ENCODE measurements at regions not wholly inside any gene's neighbourhood (a gene's known extent, or its start where the extent isn't known, plus 50 kb on each side); places are given as distances from the start of the nearest gene placed in this dataset.

DNA sequence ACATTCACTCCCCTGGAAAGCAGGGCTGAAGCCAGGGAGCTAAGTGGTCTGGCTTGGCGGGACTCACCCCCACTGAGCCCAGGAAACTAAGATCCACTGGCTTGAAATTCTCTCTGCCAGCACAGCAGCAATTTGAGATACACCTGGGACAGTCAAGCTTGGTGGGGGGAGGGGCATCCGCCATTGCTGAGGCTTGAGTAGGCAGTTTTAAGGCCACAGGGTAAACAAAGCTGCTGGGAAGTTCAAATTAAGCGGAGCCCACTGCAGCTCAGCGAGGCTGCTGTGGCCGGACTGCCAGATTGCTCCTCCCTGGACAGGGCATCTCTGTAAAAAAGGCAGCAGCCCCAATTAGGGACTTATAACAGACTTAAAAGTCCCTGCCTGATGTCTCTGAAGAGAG is 108.2 kb upstream of the FAM13C start:
- TF ChIP-seq, protein P1, sequence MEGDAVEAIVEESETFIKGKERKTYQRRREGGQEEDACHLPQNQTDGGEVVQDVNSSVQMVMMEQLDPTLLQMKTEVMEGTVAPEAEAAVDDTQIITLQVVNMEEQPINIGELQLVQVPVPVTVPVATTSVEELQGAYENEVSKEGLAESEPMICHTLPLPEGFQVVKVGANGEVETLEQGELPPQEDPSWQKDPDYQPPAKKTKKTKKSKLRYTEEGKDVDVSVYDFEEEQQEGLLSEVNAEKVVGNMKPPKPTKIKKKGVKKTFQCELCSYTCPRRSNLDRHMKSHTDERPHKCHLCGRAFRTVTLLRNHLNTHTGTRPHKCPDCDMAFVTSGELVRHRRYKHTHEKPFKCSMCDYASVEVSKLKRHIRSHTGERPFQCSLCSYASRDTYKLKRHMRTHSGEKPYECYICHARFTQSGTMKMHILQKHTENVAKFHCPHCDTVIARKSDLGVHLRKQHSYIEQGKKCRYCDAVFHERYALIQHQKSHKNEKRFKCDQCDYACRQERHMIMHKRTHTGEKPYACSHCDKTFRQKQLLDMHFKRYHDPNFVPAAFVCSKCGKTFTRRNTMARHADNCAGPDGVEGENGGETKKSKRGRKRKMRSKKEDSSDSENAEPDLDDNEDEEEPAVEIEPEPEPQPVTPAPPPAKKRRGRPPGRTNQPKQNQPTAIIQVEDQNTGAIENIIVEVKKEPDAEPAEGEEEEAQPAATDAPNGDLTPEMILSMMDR (IDR thresholded peaks at IDR 0.05; ENCODE audit: insufficient read depth, low read depth, low read length) = no peak
- H3K4me3 ChIP-seq (ENCODE audit: low read depth, low read length) = no peak overlapping the region
- no peak for DNase-seq (ENCODE audit: low read depth)

DNA sequence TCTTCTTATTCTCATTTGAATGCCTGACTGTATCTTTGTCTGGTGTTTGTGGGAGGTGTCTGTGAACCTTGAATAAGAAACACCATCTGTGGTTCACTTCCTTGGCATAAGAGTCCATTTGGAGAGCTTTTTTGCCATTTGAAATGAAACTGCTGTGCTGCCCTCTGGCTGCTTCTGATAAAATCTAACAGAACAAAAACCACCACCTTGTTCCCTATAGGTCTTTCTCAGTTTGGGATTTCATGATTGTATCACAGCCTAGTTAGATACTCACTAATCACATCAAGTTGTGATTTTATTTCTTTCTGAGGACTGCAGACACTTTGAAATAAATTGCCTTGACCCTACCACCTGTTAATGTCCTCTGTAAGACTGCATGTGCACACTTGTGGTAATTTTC is 102.7 kb upstream of the FAM13C start:
- DNase-seq (ENCODE audit: low read depth) = peak; percentile 12
- TF ChIP-seq, protein P1 (IDR thresholded peaks at IDR 0.05; ENCODE audit: insufficient read depth, low read depth, low read length) = peak; percentile 18
- no peak overlapping the region for H3K4me3 ChIP-seq (ENCODE audit: low read depth, low read length)

- DNase-seq (ENCODE audit: low read depth) = no peak
- TF ChIP-seq, protein P1 (IDR thresholded peaks at IDR 0.05; ENCODE audit: insufficient read depth, low read depth, low read length) = no peak
- H3K4me3 ChIP-seq (ENCODE audit: low read depth, low read length) = no peak overlapping the region
These were observed 102.1 kb upstream of the FAM13C start for GRCh38 chr10:59464483-59464882.

DNA sequence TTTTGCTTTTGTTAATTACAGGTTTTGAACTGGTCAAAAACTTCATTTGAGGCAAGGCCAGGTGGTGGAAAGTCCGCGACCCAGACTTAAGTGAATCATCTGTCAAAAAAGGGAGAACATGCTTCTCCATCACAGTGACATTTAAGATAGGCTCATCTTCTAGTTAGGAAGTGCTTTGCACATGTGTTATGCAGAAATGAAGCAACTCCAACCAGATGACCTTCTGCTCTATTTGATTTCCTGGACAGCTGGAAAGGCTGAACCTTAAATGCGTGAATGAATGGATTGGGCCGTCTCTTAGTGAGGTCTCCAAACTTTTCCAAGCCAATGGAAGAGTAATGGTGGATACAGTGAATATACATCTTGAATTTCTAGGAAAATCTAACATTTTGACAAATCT is 101.6 kb upstream of the FAM13C start:
- DNase-seq (ENCODE audit: low read depth) = no peak
- H3K4me3 ChIP-seq (ENCODE audit: low read depth, low read length) = no peak overlapping the region
- TF ChIP-seq, protein P1 (IDR thresholded peaks at IDR 0.05; ENCODE audit: insufficient read depth, low read depth, low read length) = no peak

DNA sequence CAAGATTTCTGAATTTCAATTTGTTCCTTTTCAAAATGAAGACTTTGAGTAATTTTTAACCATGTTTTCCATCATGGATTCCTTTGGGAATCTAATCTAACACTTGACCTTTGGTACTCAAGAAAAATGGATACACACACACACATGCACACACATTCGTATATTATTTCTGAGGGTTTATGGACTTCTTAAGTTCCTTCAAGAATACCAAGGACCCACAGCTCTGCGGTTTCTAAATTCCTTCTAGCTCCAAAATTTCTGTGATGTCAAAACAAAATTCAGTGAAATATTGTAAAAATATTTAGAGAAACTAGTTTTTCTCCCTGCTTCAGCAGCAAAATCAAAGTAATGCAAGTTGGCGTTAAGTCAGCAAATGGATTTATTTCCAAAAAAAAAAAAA is 98.3 kb upstream of the FAM13C start:
- H3K4me3 ChIP-seq (ENCODE audit: low read depth, low read length) = no peak overlapping the region
- TF ChIP-seq, protein P1 (IDR thresholded peaks at IDR 0.05; ENCODE audit: insufficient read depth, low read depth, low read length) = no peak
- no peak for DNase-seq (ENCODE audit: low read depth)

- TF ChIP-seq, protein P1 (IDR thresholded peaks at IDR 0.05; ENCODE audit: insufficient read depth, low read depth, low read length) = no peak
- DNase-seq (ENCODE audit: low read depth) = no peak
- no peak overlapping the region for H3K4me3 ChIP-seq (ENCODE audit: low read depth, low read length)
These were observed 93.8 kb upstream of the FAM13C start for GRCh38 chr10:59456199-59456598.

- TF ChIP-seq, protein P1 (IDR thresholded peaks at IDR 0.05; ENCODE audit: insufficient read depth, low read depth, low read length) = no peak
- DNase-seq (ENCODE audit: low read depth) = no peak
- H3K4me3 ChIP-seq (ENCODE audit: low read depth, low read length) = no peak overlapping the region
These were observed 92.0 kb upstream of the FAM13C start for GRCh38 chr10:59454171-59454919.

Measured in fibroblast of villous mesenchyme (primary cell).